Activated CD8-positive, alpha-beta memory T cell treated with anti-CD3 and anti-CD28 coated beads, Interleukin-2, amount 10 ng/mL, durations not matched to agents 7 days and 5 days (primary cell): ENCODE measurements at regions not wholly inside any gene's neighbourhood (a gene's known extent, or its start where the extent isn't known, plus 50 kb on each side); places are given as distances from the start of the nearest gene placed in this dataset.
"Not testable (repeated sequence)": the region's sequence is repeated elsewhere in the genome, so short reads cannot be mapped to it uniquely, and the experiment has no call there.

ENCODE experiments used
- ATAC-seq: fragments of 150-1000 bp; cut with Tn5 transposase; one replicate; pipeline ENCODE4 v1.10.0; 2021; ENCODE audit warnings: moderate library complexity
- CTCF ChIA-PET: fragments of 350-600 bp; sonication (Branson Sonifier 250); formaldehyde crosslinking; loops from one replicate; lab custom pipeline; 2021; ENCODE audit warnings: antibody characterized with exemption; lab: Charles Lee
- DNase-seq: peaks from one replicate; pipeline ENCODE4 v3.0.0-alpha.2; 2020
- H3K27ac Mint-ChIP-seq: one replicate; pipeline ENCODE4 v1.8.0; 2021; ENCODE audit warnings: mild to moderate bottlenecking, mixed read lengths
- H3K27me3 Mint-ChIP-seq: one replicate; pipeline ENCODE4 v1.8.0; 2021; ENCODE audit warnings: mixed read lengths
- H3K36me3 Mint-ChIP-seq: one replicate; pipeline ENCODE4 v1.8.0; 2021; ENCODE audit warnings: mild to moderate bottlenecking, mixed read lengths
- H3K4me1 Mint-ChIP-seq: one replicate; pipeline ENCODE4 v1.8.0; 2021; ENCODE audit warnings: mixed read lengths
- H3K4me3 Mint-ChIP-seq: one replicate; pipeline ENCODE4 v1.8.0; 2021; ENCODE audit warnings: mild to moderate bottlenecking, moderate library complexity, mixed read lengths
- H3K9me3 Mint-ChIP-seq: one replicate; pipeline ENCODE4 v1.8.0; 2022; ENCODE audit warnings: low read depth, mixed read lengths

DNA sequence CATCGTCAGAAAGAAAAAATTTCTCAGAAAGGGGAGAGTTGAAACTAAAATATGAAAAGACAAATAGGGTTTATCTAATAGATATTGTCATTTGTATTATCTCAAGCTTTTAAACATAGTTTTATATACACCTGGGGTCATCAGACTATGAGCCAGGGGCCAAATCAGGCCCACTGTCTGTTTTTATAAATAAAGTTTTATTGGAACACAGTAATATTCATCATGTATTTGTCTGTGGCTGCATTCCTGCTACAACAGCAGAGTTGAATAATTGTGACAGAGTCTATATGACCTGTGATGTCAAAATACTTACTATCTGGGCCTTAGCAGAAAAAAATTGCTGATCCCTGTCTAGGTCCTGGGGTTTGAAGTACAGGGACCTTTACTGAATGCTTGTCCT, 120.5 kb upstream of the RUNX1 start:
- Mint-ChIP-seq H3K36me3 (peaks cover 2% of the 10 kb centered on the region), H3K4me3 (no peak overlapping the region), H3K9me3 (peaks cover 7% of the 10 kb centered on the region), H3K4me1 (peaks cover 27% of the 10 kb centered on the region), H3K27ac (no peak overlapping the region), H3K27me3 (no peaks in the 10 kb centered on the region)
- CTCF ChIA-PET: interaction anchor here (1.0 kb wide), 1 partner anchor 280 kb away, joined by 3 read pairs; no protein-coding TSS in a partner anchor
- ATAC-seq (no peak), DNase-seq (no peak)

DNA sequence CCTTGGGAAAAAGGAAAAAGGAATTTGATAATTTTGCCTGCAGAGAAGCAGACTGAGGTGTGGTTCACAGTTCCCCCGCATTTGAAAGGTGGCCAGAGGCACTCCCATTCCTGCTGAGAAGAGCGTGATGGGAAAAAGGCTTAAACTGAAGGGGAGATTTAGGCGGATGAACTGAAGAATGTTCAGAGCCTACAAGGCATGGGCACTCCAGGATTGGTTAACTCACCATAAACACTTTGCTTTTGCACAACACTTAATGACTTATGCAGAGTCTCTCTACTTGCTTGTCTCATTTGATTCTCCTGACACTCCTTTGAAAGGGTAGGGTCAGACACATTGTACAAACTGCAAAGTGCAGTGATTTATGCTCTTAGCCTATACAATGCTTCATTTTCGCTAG, 119.6 kb upstream of the RUNX1 start:
- CTCF ChIA-PET: no interaction called here
- no peak overlapping the region for H3K4me3 Mint-ChIP-seq
- H3K9me3 Mint-ChIP-seq: peaks cover 9% of the 10 kb centered on the region
- ATAC-seq (no peak), DNase-seq (no peak)
- peaks cover 27% of the 10 kb centered on the region for H3K4me1 Mint-ChIP-seq
- no peak overlapping the region for H3K27ac Mint-ChIP-seq
- peaks cover 2% of the 10 kb centered on the region for H3K27me3 Mint-ChIP-seq
- peaks cover 2% of the 10 kb centered on the region for H3K36me3 Mint-ChIP-seq

DNA sequence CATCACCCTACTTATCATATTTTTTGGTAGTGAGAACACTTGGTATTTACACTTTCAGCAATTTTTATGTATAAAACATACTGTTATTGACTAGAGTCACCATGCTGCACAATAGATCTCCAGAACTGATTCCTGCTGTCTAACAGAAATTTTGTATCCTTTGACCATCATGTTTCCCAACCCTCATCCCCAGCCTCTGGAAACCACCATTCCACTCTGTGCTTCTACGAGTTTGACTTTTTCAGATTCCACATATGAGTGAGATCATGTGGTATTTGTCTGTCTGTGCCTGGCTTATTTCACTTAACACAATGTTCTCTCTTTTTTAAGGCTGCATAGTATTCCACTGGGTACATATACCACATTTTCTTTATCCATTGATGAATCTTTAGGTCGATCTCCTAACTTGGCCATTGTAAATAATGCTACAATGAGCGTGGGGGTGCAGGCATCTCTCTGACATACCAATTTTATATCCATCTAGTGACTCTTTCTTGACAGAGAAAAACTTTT, 115.9 kb upstream of the RUNX1 start:
- no peak for DNase-seq
- peaks cover 10% of the 10 kb centered on the region for H3K9me3 Mint-ChIP-seq
- no peak overlapping the region for H3K27ac Mint-ChIP-seq
- H3K4me1 Mint-ChIP-seq: no peaks in the 10 kb centered on the region
- ATAC-seq: no peak
- H3K27me3 Mint-ChIP-seq: peaks cover 2% of the 10 kb centered on the region
- CTCF ChIA-PET: no interaction called here
- H3K4me3 Mint-ChIP-seq: no peak overlapping the region
- H3K36me3 Mint-ChIP-seq: no peaks in the 10 kb centered on the region

DNA sequence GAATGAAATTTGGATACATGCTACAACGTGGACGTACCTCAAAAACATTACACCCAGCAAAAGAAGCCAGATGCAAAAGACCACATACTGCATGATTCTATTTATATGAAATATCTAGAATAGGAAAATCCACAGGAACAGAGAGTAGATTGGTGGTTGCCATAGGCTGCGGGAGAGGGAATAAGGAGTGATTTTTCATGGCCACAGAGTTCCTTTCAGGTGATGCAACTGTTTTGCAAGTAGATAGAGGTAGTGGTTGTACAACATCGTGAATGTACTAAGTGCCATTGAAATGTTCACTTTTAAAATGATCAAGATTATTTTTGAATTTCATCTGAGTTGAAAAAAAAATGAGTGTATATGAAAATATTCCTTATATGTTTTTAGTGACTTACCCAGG, 115.3 kb upstream of the RUNX1 start:
- CTCF ChIA-PET: no interaction called here
- no peak for DNase-seq
- peaks cover 14% of the 10 kb centered on the region for H3K9me3 Mint-ChIP-seq
- peaks cover 2% of the 10 kb centered on the region for H3K27me3 Mint-ChIP-seq
- no peaks in the 10 kb centered on the region for H3K36me3 Mint-ChIP-seq
- H3K27ac Mint-ChIP-seq: no peak overlapping the region
- no peak overlapping the region for H3K4me3 Mint-ChIP-seq
- no peak for ATAC-seq
- no peaks in the 10 kb centered on the region for H3K4me1 Mint-ChIP-seq

DNA sequence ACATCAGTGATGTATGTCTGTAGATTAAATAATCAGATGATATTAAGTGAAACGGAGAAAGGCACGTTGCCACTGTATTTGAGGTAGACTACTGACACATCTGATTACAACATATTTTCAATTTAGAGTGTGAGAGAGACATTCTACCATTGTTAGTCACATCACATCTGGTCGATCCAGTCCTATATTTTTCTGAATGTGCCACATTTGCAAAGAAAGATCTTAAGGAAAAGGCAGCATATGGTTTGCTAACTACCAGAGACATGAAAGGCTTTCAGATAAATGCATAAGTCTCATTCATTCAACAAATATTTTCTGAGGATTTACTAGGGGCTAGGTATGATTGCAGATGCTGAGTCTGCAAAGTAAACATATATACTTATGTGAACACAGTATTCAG, 114.3 kb upstream of the RUNX1 start:
- ATAC-seq: no peak

DNA sequence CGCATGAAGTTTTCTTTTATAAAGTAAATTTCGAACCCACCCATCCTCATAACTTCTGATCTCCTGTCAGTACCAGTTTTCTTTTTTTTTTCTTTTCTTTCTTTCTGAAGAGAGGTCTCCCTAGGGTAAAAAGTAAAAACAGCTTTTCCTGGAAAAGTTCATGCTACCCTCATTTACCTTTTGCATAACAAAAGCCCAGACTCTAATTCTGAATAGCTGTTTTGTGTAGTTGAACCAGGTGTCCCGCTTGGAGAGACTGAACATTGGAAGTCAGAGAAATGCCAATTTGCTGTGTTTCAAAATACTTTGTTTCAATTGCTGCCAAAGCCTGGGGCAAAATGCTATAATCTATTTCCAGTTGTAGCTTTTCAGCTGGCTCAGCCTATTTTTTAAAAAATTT, 113.7 kb upstream of the RUNX1 start:
- Mint-ChIP-seq H3K9me3 (peaks cover 19% of the 10 kb centered on the region), H3K4me3 (no peak overlapping the region), H3K27me3 (peaks cover 2% of the 10 kb centered on the region), H3K36me3 (peaks cover 3% of the 10 kb centered on the region), H3K4me1 (no peaks in the 10 kb centered on the region), H3K27ac (no peak overlapping the region)
- DNase-seq: no peak
- CTCF ChIA-PET: no interaction called here
- ATAC-seq: no peak

More for the DNA sequence above, 114.3 kb upstream of the RUNX1 start:
- no peak overlapping the region for H3K27ac Mint-ChIP-seq
- peaks cover 2% of the 10 kb centered on the region for H3K27me3 Mint-ChIP-seq
- H3K4me1 Mint-ChIP-seq: no peaks in the 10 kb centered on the region
- CTCF ChIA-PET: no interaction called here
- H3K9me3 Mint-ChIP-seq: peaks cover 17% of the 10 kb centered on the region
- H3K4me3 Mint-ChIP-seq: no peak overlapping the region
- DNase-seq: no peak
- no peaks in the 10 kb centered on the region for H3K36me3 Mint-ChIP-seq

DNA sequence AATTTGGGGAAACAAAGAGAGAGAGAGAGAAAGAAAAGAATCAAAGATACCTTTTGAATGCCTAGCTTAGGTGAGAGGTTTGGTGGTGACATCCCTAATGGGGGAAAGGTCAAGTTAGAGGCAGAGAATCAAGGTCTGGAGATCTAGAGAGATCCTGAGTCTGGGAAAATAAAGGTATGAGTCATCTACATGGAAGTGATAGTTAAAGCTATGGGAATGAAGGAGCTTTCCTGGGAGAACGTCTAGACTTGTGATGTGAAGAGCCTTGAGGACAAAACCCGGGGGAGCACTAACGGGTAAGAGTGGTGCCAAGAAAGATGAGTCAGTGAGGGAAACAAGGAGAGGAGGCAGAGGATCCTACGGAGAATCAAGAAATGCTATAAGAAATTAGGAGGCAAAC, 110.8 kb upstream of the RUNX1 start:
- no peak overlapping the region for H3K4me3 Mint-ChIP-seq
- H3K27me3 Mint-ChIP-seq: peaks cover 2% of the 10 kb centered on the region
- ATAC-seq: no peak
- peaks cover 21% of the 10 kb centered on the region for H3K9me3 Mint-ChIP-seq
- CTCF ChIA-PET: interaction anchor here (0.6 to 0.7 kb wide), 2 partner anchors 489 to 544 kb away, joined by 3 to 4 read pairs; no protein-coding TSS in a partner anchor
- H3K27ac Mint-ChIP-seq: no peak overlapping the region
- DNase-seq: no peak
- H3K36me3 Mint-ChIP-seq: peaks cover 7% of the 10 kb centered on the region
- no peaks in the 10 kb centered on the region for H3K4me1 Mint-ChIP-seq

DNA sequence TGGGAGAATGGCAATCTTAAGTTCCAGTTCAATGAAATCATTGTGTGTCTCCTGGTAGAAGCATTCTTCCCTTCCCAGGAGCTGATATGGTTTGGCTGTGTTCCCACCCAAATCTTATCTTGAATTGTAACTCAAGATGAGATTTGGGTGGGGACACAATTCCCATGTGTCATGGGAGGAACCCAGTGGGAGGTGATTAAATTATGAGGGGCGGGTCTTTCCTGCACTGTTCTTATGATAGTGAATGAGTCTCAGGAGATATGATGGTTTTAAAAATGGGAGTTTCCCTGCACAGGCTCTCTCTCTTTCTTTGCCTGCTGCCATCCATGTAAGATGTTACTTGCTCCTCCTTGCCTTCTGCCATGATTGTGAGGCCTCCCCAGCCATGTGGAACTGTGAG, 108.3 kb upstream of the RUNX1 start:
- DNase-seq, H3K27me3 Mint-ChIP-seq, H3K4me1 Mint-ChIP-seq, ATAC-seq, H3K4me3 Mint-ChIP-seq, H3K36me3 Mint-ChIP-seq, H3K27ac Mint-ChIP-seq, CTCF ChIA-PET: not testable (repeated sequence)
- H3K9me3 Mint-ChIP-seq: peaks cover 18% of the 10 kb centered on the region

DNA sequence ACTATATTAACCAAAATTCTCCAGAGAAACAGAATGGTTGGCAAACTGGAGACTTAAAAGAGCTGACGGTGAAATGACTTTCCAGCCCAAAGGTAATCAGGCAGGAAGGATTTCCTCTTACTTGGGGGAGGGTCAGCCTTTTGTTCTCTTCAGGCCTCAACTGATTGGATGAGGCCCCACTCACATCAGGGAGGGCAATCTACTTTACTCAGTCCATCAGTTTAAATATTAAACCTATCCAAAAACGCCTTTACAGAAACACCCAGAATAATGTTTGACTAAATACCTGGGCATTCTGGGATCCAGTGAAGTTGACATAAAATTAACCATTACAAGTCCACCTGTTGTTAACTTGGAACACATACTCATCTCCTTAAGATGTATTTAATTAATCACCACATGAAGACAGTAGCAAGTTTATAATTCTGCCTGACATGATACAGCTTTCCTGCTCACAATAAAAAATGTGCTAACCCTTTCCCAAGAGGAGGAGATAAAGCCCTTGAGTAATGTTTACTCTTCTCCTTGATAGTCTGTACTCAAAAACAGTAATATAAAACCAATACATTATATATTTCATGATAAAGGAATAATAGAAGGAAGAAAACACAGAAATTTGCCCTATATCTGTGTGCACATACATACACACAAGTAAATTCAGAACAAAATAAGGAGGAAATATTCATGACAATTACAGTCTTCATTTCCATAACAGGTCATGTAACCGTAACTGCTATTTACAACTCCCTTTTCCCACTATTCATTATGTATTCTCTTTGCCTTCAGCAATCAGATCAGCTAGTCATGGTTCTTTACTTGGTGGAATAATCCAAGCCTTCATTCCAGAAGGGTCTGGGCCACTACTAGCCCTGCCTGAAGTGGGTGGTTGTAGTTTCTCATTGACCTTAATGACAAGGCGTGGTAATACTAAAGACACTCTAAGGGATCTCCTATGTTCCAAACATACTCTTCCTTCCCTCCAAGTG, 107.5 kb upstream of the RUNX1 start:
- Mint-ChIP-seq H3K27ac (no peak overlapping the region), H3K9me3 (peaks cover 23% of the 10 kb centered on the region), H3K4me3 (no peak overlapping the region), H3K27me3 (peaks cover 4% of the 10 kb centered on the region), H3K4me1 (no peaks in the 10 kb centered on the region), H3K36me3 (peaks cover 7% of the 10 kb centered on the region)
- DNase-seq (no peak), ATAC-seq (no peak)
- CTCF ChIA-PET: no interaction called here

DNA sequence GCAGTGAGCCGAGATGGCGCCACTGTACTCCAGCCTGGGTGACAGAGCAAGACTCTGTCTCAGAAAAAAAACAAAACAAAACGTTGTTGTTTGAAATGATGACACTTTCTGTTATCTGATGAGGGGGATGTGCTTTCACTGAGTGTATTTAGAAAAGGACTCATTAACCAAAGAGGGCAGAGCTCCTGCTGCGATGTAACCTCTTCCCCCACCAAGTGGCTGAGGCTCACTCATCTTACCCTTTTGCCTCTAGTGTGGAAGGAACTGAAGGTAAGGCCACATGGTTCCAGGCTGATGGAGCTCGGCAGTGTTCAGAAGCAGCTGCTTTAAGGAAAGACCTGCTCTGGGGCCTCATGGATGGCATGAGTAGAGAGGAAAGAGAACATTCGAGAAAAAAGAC, 105.7 kb upstream of the RUNX1 start:
- no peak overlapping the region for H3K27ac Mint-ChIP-seq
- H3K4me1 Mint-ChIP-seq: peaks cover 3% of the 10 kb centered on the region
- H3K9me3 Mint-ChIP-seq: peaks cover 22% of the 10 kb centered on the region
- DNase-seq (no peak), ATAC-seq (no peak)
- no peak overlapping the region for H3K4me3 Mint-ChIP-seq
- H3K36me3 Mint-ChIP-seq: peaks cover 10% of the 10 kb centered on the region
- CTCF ChIA-PET: no interaction called here
- H3K27me3 Mint-ChIP-seq: peaks cover 7% of the 10 kb centered on the region

DNA sequence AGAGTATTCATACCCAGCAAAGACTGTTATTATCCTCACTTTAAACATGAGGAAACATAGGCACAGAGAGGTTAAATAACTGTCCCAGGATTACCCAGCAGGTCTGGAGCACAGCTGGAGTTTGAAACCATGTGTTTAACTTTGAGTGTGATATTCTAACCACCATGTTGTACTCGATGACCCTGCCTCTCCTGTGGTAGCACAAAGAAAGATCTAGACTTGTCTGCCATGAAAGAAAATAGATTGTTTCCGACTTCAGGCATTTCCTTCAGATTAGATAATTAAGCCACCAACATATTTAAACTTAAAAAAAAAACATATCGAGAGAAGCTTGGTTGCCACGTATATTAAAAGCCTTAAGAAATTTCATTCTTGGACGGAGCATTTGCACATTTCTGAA, 104.6 kb upstream of the RUNX1 start:
- CTCF ChIA-PET: no interaction called here
- Mint-ChIP-seq H3K36me3 (peaks cover 10% of the 10 kb centered on the region), H3K4me3 (no peak overlapping the region), H3K4me1 (peaks cover 3% of the 10 kb centered on the region), H3K27me3 (peaks cover 8% of the 10 kb centered on the region), H3K27ac (no peak overlapping the region), H3K9me3 (peaks cover 17% of the 10 kb centered on the region)
- DNase-seq (no peak), ATAC-seq (no peak)

DNA sequence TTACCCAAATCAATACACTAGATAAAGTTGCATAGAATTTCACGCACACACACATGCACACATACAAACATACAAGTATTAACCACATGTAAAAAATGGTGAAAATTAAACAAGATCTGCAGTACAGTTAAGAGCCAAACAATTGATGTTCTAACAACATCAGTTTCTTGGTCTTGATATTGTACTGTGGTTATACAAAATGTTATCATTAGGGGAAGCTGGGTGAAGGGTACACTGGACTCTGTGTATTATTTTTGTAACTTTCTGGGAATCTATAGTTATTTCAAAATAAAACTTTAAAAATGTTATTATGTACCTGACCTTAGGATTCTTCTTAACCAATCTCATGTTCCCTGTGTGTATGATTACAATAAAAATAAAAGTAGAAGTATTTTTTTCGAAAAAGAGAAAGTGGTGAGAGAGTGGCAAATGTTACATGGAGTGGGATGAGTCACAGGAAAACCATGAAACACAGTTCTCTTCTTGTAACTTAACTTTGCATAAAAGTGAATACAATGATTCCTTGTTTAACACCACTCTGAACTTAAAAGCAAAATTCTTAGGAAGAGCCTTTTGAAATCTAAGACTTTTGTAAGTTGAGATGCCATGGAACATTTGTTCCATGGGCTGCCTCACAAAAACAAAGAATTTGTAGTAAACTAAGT, 101.6 kb upstream of the RUNX1 start:
- Mint-ChIP-seq H3K9me3 (peaks cover 6% of the 10 kb centered on the region), H3K27me3 (peaks cover 23% of the 10 kb centered on the region), H3K4me1 (peaks cover 3% of the 10 kb centered on the region), H3K36me3 (peaks cover 3% of the 10 kb centered on the region), H3K27ac (no peak overlapping the region), H3K4me3 (no peak overlapping the region)
- DNase-seq (no peak), ATAC-seq (no peak)
- CTCF ChIA-PET: no interaction called here

DNA sequence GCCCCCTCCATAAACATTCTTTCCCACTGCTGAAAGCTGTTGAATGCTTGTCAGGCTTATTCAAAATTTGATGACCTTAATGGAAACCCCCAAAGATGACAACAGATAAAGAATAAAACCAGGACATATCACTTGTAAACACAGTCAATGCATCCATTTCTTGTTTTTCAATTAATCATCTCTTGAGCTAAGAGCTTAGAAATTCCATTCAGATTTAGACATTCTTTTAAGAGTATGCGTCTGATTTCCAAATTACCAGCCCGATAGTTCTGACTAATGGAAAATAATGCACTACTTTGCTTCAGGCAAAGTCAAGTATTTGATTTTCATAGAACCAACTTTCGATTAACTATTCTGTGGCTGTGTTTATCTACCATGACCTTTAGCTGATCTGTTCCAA, 100.6 kb upstream of the RUNX1 start:
- Mint-ChIP-seq H3K4me3 (no peak overlapping the region), H3K27me3 (peaks cover 27% of the 10 kb centered on the region), H3K27ac (no peak overlapping the region), H3K9me3 (peaks cover 6% of the 10 kb centered on the region), H3K36me3 (peaks cover 3% of the 10 kb centered on the region), H3K4me1 (peaks cover 3% of the 10 kb centered on the region)
- DNase-seq: no peak
- no peak for ATAC-seq
- CTCF ChIA-PET: no interaction called here
